C4-2B (cell line): ENCODE measurements at regions not wholly inside any gene's neighbourhood (a gene's known extent, or its start where the extent isn't known, plus 50 kb on each side); places are given as distances from the start of the nearest gene placed in this dataset.
"Not testable (repeated sequence)": the region's sequence is repeated elsewhere in the genome, so short reads cannot be mapped to it uniquely, and the experiment has no call there.

Experiments
- H3K27ac ChIP-seq: fragments of 450-650 bp; 2 replicates; pipeline ENCODE4 v1.5.1; 2017
- CTCF ChIP-seq: fragments of 450-650 bp; conservative IDR thresholded peaks from 2 replicates; pipeline ENCODE4 v1.5.1; 2017; ENCODE audit warnings: mild to moderate bottlenecking
- ZFX ChIP-seq: fragments of 450-650 bp; IDR thresholded peaks from 2 replicates; pipeline ENCODE4 v1.6.1; 2017

- TF ChIP-seq ZFX = no peak
- H3K27ac ChIP-seq = no peak overlapping the region
Observed at GRCh38 chr1:68745451-68745850, 248.6 kb upstream of the DEPDC1 start.

GRCh38 chr1:68746378-68746777, 249.5 kb upstream of the DEPDC1 start:
- no peak overlapping the region for H3K27ac ChIP-seq
- no peak for TF ChIP-seq CTCF
- TF ChIP-seq ZFX = no peak

GRCh38 chr1:68751723-68752122, 254.8 kb upstream of the DEPDC1 start:
- H3K27ac ChIP-seq = no peak overlapping the region
- TF ChIP-seq ZFX (no peak), CTCF (peak; percentile 43)

GRCh38 chr1:68758666-68759209, 261.9 kb upstream of the DEPDC1 start:
- no peak overlapping the region for H3K27ac ChIP-seq
- TF ChIP-seq ZFX = no peak
- TF ChIP-seq CTCF = peak; percentile 7

GRCh38 chr1:68767941-68768340, 271.1 kb upstream of the DEPDC1 start:
- TF ChIP-seq CTCF (no peak), ZFX (no peak)

GRCh38 chr1:68770817-68771216, 273.9 kb upstream of the DEPDC1 start:
- no peak overlapping the region for H3K27ac ChIP-seq

More at GRCh38 chr1:68767941-68768340, 271.1 kb upstream of the DEPDC1 start:
- H3K27ac ChIP-seq = no peak overlapping the region

GRCh38 chr1:68777851-68778250, 281.0 kb upstream of the DEPDC1 start:
- TF ChIP-seq ZFX (no peak), CTCF (no peak)

More at GRCh38 chr1:68770817-68771216, 273.9 kb upstream of the DEPDC1 start:
- no peak for TF ChIP-seq ZFX
- TF ChIP-seq CTCF = no peak

GRCh38 chr1:68779841-68780240, 283.0 kb upstream of the DEPDC1 start:
- not testable (repeated sequence) for H3K27ac ChIP-seq

More at GRCh38 chr1:68777851-68778250, 281.0 kb upstream of the DEPDC1 start:
- H3K27ac ChIP-seq = no peak overlapping the region
